ENCODE measurements at regions not wholly inside any gene's neighbourhood (a gene's known extent, or its start where the extent isn't known, plus 50 kb on each side); places are given as distances from the start of the nearest gene placed in this dataset.

DNA sequence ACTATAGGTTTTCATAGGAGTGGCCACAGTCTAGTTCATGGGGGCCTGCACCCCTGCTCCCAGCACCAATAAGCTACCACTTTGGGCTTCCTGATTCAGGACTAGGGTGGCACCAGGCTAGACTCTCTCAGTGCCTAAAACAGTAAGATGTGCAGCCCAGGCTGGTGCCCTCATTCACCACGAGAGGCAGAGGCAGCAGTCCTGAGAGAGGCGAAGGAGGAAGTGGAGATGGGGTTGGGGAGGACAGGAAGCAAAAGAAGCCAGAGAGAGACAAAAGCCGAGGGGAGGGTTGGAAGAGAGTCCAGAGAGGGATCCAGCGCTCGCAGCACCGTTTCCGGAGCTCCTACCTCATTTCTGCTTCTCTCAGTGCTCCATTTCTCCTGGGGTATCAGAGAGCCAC is 180.9 kb downstream of the MED10 start:
- TF ChIP-seq, protein P1, sequence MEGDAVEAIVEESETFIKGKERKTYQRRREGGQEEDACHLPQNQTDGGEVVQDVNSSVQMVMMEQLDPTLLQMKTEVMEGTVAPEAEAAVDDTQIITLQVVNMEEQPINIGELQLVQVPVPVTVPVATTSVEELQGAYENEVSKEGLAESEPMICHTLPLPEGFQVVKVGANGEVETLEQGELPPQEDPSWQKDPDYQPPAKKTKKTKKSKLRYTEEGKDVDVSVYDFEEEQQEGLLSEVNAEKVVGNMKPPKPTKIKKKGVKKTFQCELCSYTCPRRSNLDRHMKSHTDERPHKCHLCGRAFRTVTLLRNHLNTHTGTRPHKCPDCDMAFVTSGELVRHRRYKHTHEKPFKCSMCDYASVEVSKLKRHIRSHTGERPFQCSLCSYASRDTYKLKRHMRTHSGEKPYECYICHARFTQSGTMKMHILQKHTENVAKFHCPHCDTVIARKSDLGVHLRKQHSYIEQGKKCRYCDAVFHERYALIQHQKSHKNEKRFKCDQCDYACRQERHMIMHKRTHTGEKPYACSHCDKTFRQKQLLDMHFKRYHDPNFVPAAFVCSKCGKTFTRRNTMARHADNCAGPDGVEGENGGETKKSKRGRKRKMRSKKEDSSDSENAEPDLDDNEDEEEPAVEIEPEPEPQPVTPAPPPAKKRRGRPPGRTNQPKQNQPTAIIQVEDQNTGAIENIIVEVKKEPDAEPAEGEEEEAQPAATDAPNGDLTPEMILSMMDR (IDR thresholded peaks at IDR 0.05; ENCODE audit: borderline replicate concordance, extremely low read depth, low read length, poor library complexity, severe bottlenecking), result no peak
- TF ChIP-seq EZH2 (IDR thresholded peaks at IDR 0.05; ENCODE audit: borderline replicate concordance, low read depth, low read length, severe bottlenecking), result no peak
